GM20000 (cell line): ENCODE measurements at regions not wholly inside any gene's neighbourhood (a gene's known extent, or its start where the extent isn't known, plus 50 kb on each side); places are given as distances from the start of the nearest gene placed in this dataset.

Source experiments
- DNase-seq: peaks from one replicate; pipeline ENCODE4 v3.0.0; 2012; ENCODE audit warnings: low spot score
- TF ChIP-seq, protein P1 (sequence below): IDR thresholded peaks from 2 replicates; pipeline ENCODE4 v1.5.1; 2012; ENCODE audit warnings: mild to moderate bottlenecking, control low read depth; ENCODE audit errors: extremely low read depth, missing control alignments

DNA sequence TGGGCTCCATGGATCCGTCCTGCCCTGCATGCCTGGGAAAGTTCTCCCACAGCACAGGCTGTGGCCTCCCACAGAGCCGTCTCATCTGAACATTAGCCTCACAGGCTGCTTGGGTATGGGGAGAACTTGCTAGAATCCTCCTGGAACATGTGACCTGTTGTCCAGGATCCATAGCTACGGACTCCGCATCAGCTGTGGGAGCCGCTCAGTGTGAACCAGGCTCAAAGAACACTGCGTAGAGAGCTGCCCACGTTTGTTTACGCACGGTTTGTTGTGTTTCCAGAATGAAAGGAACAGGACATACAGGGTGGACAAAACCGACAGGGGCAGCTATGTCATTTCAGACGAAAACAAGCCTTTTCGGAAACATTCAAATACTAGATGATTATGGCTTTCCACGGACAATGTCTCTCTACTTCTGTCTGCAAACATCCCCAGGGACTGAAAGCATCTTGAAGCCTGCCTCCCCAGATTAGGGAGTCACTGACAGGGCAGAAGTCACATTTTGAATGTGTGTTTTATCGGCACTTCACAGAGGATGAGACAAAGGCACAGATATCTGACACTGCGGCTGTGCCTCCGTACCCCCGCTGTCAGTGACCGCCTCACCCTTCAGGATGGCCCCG lies 390.3 kb downstream of the GADD45G start:
- DNase-seq, result no peak
- TF ChIP-seq, protein P1, sequence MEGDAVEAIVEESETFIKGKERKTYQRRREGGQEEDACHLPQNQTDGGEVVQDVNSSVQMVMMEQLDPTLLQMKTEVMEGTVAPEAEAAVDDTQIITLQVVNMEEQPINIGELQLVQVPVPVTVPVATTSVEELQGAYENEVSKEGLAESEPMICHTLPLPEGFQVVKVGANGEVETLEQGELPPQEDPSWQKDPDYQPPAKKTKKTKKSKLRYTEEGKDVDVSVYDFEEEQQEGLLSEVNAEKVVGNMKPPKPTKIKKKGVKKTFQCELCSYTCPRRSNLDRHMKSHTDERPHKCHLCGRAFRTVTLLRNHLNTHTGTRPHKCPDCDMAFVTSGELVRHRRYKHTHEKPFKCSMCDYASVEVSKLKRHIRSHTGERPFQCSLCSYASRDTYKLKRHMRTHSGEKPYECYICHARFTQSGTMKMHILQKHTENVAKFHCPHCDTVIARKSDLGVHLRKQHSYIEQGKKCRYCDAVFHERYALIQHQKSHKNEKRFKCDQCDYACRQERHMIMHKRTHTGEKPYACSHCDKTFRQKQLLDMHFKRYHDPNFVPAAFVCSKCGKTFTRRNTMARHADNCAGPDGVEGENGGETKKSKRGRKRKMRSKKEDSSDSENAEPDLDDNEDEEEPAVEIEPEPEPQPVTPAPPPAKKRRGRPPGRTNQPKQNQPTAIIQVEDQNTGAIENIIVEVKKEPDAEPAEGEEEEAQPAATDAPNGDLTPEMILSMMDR, result no peak

DNA sequence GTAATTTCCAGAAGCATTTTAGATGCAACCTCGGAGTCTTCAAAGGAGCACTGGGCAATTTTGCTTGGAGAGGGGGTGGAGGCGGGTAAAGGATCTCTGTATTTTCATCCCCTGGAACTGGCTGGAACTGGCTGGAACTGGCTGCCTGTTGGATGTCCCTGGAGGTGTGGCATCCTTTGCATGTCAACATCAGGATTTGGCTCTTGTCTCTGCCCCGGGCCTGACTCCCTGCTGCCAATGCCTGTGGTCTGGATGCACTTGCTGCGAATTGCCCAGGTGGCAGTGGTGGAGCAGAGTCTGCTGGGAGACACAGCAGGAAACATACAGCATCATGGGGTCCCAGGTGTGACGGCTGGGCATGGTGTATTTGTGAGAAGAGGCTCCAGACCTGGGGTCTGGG lies 391.3 kb downstream of the GADD45G start:
- TF ChIP-seq, protein P1, result no peak
- DNase-seq, result no peak

DNA sequence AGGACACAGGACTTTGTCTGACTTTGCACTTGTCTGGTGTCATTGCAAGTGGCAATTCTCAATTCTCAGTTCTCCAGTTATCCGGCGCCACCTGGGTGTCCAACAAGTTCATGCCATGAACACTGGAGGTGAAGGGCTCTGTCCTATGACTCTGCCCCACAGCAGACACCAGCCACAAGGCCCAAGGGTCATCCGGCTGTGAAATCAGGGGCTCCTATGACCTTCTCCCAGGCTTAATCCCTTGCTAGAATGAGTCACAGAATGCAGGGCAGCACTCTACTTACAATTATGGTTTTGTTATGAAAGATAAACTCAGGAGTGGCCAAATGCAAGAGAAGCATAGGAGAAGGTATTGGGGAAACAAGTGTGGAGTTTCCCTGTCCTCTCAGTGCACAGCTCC lies 392.0 kb downstream of the GADD45G start:
- DNase-seq, result no peak
- TF ChIP-seq, protein P1, result no peak

DNA sequence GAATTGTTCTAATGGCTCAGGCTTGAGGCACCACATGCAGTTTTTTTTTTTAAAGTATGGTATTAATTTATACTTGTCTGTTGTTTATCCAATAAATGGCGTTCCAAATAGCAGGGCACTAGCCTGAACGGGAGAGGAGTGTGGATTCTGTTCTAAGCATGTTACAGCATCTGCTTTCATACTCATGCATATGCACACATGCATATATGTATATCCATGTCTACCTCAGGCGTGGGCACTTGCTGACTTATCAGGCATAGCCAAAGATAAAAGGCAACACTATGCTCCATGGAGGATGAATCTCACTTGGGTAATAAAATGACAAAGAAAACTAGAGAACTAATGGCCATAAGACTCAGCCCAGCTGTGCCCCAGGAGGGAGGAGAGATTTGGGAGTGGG lies 393.8 kb downstream of the GADD45G start:
- TF ChIP-seq, protein P1, result no peak
- DNase-seq, result no peak

DNA sequence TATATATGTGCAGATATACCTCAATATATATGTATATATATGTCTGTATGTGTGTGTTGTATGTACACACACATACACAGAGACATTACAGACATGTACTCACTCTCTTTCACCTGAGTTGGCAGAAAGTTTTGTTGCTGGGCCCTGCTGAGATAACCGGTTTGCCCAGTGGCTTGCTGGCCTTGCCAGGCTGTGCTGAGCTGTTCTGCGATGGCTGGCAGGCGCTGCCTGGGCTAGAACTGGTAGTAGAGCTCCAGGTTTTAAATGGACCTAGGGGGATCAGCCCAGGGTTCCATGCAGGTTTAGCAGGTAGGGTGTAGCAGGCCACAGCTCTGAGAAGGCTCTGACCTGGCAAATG lies 394.3 kb downstream of the GADD45G start:
- TF ChIP-seq, protein P1, result no peak
- no peak for DNase-seq

DNA sequence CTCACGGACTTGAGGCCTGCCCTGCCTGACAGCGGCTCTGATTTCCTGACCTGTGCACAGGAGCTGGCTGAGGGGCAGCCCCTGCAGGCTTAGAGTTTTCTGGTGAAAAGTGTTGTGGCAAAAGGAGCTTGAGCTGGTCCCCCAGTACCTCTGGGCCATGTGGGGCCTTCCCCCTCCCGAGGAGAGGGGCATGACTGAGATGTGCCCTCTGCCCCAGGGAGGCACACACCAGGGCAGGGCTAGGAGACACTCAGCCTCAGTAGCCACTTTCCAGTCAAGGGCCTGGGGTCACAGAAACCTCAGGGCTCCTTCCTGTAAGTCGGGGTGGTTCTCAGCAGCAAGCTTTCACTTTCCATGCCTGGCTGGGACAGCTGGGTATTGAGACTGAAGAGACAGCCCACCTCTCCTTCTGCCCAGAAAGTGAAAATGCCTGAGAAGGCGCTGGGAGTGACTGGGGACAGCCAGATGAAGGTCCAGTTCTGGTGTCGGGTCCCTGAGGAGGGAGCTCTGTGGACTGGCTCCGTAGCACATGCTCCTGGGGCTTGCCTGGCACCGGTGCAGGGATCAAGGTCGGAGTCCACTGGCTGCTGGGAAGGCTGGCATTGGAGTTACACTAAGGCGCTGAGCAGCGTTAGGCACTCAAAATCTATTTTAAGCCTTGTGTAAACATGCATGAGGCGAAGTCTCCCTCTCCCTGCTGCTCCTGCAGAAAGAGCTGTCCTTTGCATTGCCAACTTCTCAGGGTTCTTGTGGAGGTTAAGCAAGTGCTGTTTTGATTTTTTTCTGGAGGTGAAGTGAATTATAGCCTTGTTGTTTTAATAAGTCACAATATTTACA lies 394.9 kb downstream of the GADD45G start:
- peak; percentile 80 for DNase-seq
- TF ChIP-seq, protein P1, result no peak

DNA sequence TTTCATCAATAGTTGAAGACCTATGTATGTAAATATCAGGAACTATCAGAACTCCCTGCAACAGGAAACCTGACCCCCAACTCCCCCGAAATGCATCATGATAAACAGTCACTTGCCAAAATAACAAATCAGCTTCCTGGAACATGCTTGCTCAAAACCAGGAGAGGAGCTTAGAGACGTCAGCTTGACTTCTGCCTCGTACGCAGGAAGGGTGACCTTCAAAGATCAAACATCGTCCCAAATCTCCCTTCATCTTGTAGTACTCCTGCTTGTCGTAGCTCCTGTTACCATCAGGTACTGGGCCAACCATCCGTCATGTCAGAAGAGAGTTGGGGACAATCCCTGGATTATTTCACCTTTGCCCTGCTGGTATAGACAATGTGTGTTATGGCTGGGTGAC lies 396.1 kb downstream of the GADD45G start:
- DNase-seq, result no peak
- TF ChIP-seq, protein P1, result no peak
